KMS-11 (cell line): ENCODE measurements at regions not wholly inside any gene's neighbourhood (a gene's known extent, or its start where the extent isn't known, plus 50 kb on each side); places are given as distances from the start of the nearest gene placed in this dataset.

Source experiments
- H2AFZ ChIP-seq: fragments of 200-600 bp; sonication (generic); 2 replicates; pipeline ENCODE4 v1.6.1; 2016; ENCODE audit warnings: antibody characterized with exemption, mixed run types, low read depth
- H3K27ac ChIP-seq: fragments of 200-600 bp; sonication (generic); 2 replicates; pipeline ENCODE4 v1.6.1; 2016; ENCODE audit warnings: mild to moderate bottlenecking, mixed run types
- H3K27me3 ChIP-seq: fragments of 200-600 bp; sonication (generic); 2 replicates; pipeline ENCODE4 v1.6.1; 2017; ENCODE audit warnings: mild to moderate bottlenecking, low read depth, mixed run types, moderate library complexity; ENCODE audit not compliant: insufficient read depth
- H3K36me3 ChIP-seq: fragments of 200-600 bp; sonication (generic); 2 replicates; pipeline ENCODE4 v1.6.1; 2017; ENCODE audit warnings: mild to moderate bottlenecking, mixed run types; ENCODE audit not compliant: insufficient read depth
- H3K4me1 ChIP-seq: fragments of 200-600 bp; sonication (generic); 2 replicates; pipeline ENCODE4 v1.6.1; 2016; ENCODE audit warnings: mild to moderate bottlenecking, low read depth, mixed run types; ENCODE audit not compliant: poor library complexity, severe bottlenecking
- H3K4me2 ChIP-seq: fragments of 200-600 bp; sonication (generic); 2 replicates; pipeline ENCODE4 v1.7.0; 2016; ENCODE audit warnings: mild to moderate bottlenecking, mixed run types
- H3K4me3 ChIP-seq: fragments of 200-600 bp; sonication (generic); IDR thresholded peaks from 2 replicates; pipeline ENCODE4 v1.6.1; 2017; ENCODE audit warnings: low read depth, low read length, mixed read lengths; ENCODE audit not compliant: insufficient read depth
- H3K79me2 ChIP-seq: fragments of 200-600 bp; sonication (generic); 2 replicates; pipeline ENCODE4 v1.6.1; 2016; ENCODE audit warnings: low read depth, mixed run types; ENCODE audit not compliant: insufficient read depth
- H3K9ac ChIP-seq: fragments of 200-600 bp; sonication (generic); 2 replicates; pipeline ENCODE4 v1.6.1; 2016; ENCODE audit warnings: mild to moderate bottlenecking, mixed run types
- H4K20me1 ChIP-seq: fragments of 200-600 bp; sonication (generic); 2 replicates; pipeline ENCODE4 v1.6.1; 2016; ENCODE audit warnings: mild to moderate bottlenecking, mixed run types; ENCODE audit not compliant: insufficient read depth
- CTCF ChIP-seq: fragments of 200-600 bp; sonication (generic); conservative IDR thresholded peaks from 2 replicates; pipeline ENCODE4 v1.6.1; 2017; ENCODE audit warnings: low read depth, mild to moderate bottlenecking, antibody characterized with exemption, low read length, moderate library complexity, mixed read lengths

GRCh38 chr6:142567461-142567860 is 265.7 kb downstream of the ADGRG6 start:
- no peak overlapping the region for H3K9ac ChIP-seq
- H3K79me2 ChIP-seq: no peaks in the 10 kb centered on the region
- H3K4me3 ChIP-seq: no peak overlapping the region
- no peaks in the 10 kb centered on the region for H3K27me3 ChIP-seq
- H4K20me1 ChIP-seq: no peaks in the 10 kb centered on the region
- H3K4me2 ChIP-seq: no peak overlapping the region
- H2AFZ ChIP-seq: no peak overlapping the region
- TF ChIP-seq CTCF: no peak
- H3K36me3 ChIP-seq: no peaks in the 10 kb centered on the region
- H3K4me1 ChIP-seq: peaks cover 8% of the 10 kb centered on the region
- no peak overlapping the region for H3K27ac ChIP-seq

- H3K79me2 ChIP-seq: no peaks in the 10 kb centered on the region
- no peak overlapping the region for H3K4me2 ChIP-seq
- no peak overlapping the region for H3K9ac ChIP-seq
- no peak for TF ChIP-seq CTCF
- H3K36me3 ChIP-seq: no peaks in the 10 kb centered on the region
- H2AFZ ChIP-seq: no peak overlapping the region
- H4K20me1 ChIP-seq: no peaks in the 10 kb centered on the region
- no peak overlapping the region for H3K4me3 ChIP-seq
- H3K27me3 ChIP-seq: no peaks in the 10 kb centered on the region
- peaks cover 8% of the 10 kb centered on the region for H3K4me1 ChIP-seq
- no peak overlapping the region for H3K27ac ChIP-seq
These were observed 267.2 kb downstream of the ADGRG6 start for GRCh38 chr6:142568857-142569597.

- no peak for TF ChIP-seq CTCF
- peaks cover 8% of the 10 kb centered on the region for H3K4me1 ChIP-seq
- no peaks in the 10 kb centered on the region for H3K36me3 ChIP-seq
- H3K4me3 ChIP-seq: no peak overlapping the region
- no peak overlapping the region for H3K4me2 ChIP-seq
- no peak overlapping the region for H2AFZ ChIP-seq
- no peaks in the 10 kb centered on the region for H3K27me3 ChIP-seq
- H4K20me1 ChIP-seq: no peaks in the 10 kb centered on the region
- no peak overlapping the region for H3K27ac ChIP-seq
- H3K79me2 ChIP-seq: no peaks in the 10 kb centered on the region
- H3K9ac ChIP-seq: no peak overlapping the region
These were observed 267.9 kb downstream of the ADGRG6 start for GRCh38 chr6:142569676-142570075.

- Histone ChIP-seq H3K4me1 (peaks cover 8% of the 10 kb centered on the region), H3K27me3 (no peaks in the 10 kb centered on the region), H3K36me3 (no peaks in the 10 kb centered on the region), H2AFZ (no peak overlapping the region), H3K9ac (no peak overlapping the region), H3K27ac (no peak overlapping the region), H3K79me2 (no peaks in the 10 kb centered on the region), H3K4me3 (no peak overlapping the region), H4K20me1 (no peaks in the 10 kb centered on the region), H3K4me2 (no peak overlapping the region)
- no peak for TF ChIP-seq CTCF
These were observed 268.4 kb downstream of the ADGRG6 start for GRCh38 chr6:142570221-142570671.
